Liver (tissue), 3 donors: ENCODE measurements at regions not wholly inside any gene's neighbourhood (a gene's known extent, or its start where the extent isn't known, plus 50 kb on each side); places are given as distances from the start of the nearest gene placed in this dataset.

Experiments used
- ATF3 ChIP-seq: IDR thresholded peaks from 2 replicates; pipeline ENCODE4 v1.6.1; 2016; ENCODE audit warnings: antibody characterized with exemption
- CTCF ChIP-seq: fragments of 150-350 bp; IDR thresholded peaks from 2 replicates; pipeline ENCODE4 v1.5.1; 2017; ENCODE audit warnings: improper control_type of control experiment, low read depth, low read length; ENCODE audit not compliant: missing input control
- FOXA1 ChIP-seq: IDR thresholded peaks from 2 replicates; pipeline ENCODE4 v1.6.1; 2016; ENCODE audit warnings: antibody characterized with exemption
- FOXA2 ChIP-seq: IDR thresholded peaks from 2 replicates; pipeline ENCODE4 v1.6.1; 2016; ENCODE audit warnings: antibody characterized with exemption
- GABPA ChIP-seq, 2 donors: IDR thresholded peaks in 1 of 2; conservative IDR thresholded peaks in 1 of 2; 2 replicates each; pipeline ENCODE4 v1.6.1; 2016; ENCODE audit warnings: antibody characterized with exemption in 2 of 2, mild to moderate bottlenecking in 1 of 2, moderate library complexity in 1 of 2
- JUND ChIP-seq, 2 donors: IDR thresholded peaks; 2 replicates each; pipeline ENCODE4 v1.6.1; 2016; ENCODE audit warnings: antibody characterized with exemption in 2 of 2
- MAX ChIP-seq: IDR thresholded peaks from 2 replicates; pipeline ENCODE4 v1.6.1; 2016; ENCODE audit warnings: antibody characterized with exemption
- NR2F2 ChIP-seq: IDR thresholded peaks from 2 replicates; pipeline ENCODE4 v1.6.1; 2016; ENCODE audit warnings: antibody characterized with exemption
- RAD21 ChIP-seq, 2 donors: IDR thresholded peaks; 2 replicates each; pipeline ENCODE4 v1.6.1; 2016; ENCODE audit warnings: antibody characterized with exemption in 2 of 2, mild to moderate bottlenecking in 2 of 2
- REST ChIP-seq: IDR thresholded peaks from 2 replicates; pipeline ENCODE4 v1.6.1; 2016; ENCODE audit warnings: antibody characterized with exemption, mild to moderate bottlenecking
- SP1 ChIP-seq: IDR thresholded peaks from 2 replicates; pipeline ENCODE4 v1.6.1; 2018; ENCODE audit warnings: antibody characterized with exemption, mild to moderate bottlenecking
- TAF1 ChIP-seq: conservative IDR thresholded peaks from 2 replicates; pipeline ENCODE4 v1.6.1; 2016; ENCODE audit warnings: antibody characterized with exemption, mild to moderate bottlenecking
- YY1 ChIP-seq: IDR thresholded peaks from 2 replicates; pipeline ENCODE4 v1.6.1; 2016; ENCODE audit warnings: antibody characterized with exemption, mild to moderate bottlenecking
- ZBTB33 ChIP-seq: IDR thresholded peaks from 2 replicates; pipeline ENCODE4 v1.6.1; 2016; ENCODE audit warnings: antibody characterized with exemption
- donor health status: healthy.
- donor health status: healthy.

DNA sequence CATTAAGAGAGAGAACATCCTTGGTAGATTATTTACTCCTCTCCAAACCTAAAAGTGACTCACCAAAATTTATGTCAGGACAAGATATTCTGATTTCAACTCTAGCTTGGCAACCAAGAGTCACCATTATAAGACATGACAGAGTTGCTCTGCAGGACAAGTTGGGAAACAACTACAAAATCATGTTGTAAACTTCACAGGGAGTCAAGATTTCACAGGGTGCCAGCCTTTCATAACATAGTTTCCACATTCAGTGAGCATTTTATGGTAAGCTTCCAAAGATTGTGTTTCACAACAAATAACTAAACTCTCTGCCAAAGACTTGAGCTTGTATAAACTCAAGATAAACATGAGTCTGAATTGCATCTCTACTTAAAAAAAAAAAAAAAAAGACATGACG is 121.0 kb upstream of the DIAPH2 start:
- TF ChIP-seq MAX, result no peak
- no peak for TF ChIP-seq CTCF
- no peak for TF ChIP-seq FOXA2
- TF ChIP-seq REST, result no peak
- peak; percentile 32 for TF ChIP-seq YY1
- TF ChIP-seq ATF3, result no peak
- peak in 1 of 2 donors; percentile 29 for TF ChIP-seq JUND (IDR thresholded peaks at IDR 0.05)
- TF ChIP-seq ZBTB33, result peak; percentile 21
- TF ChIP-seq RAD21 (IDR thresholded peaks at IDR 0.05), result peak; percentile 9 to 29
- TF ChIP-seq SP1, result no peak
- TF ChIP-seq FOXA1, result no peak
- no peak for TF ChIP-seq GABPA (IDR thresholded peaks at IDR 0.05 in 1 of 2, conservative IDR thresholded peaks at IDR 0.05 in 1 of 2)
- no peak for TF ChIP-seq TAF1
- TF ChIP-seq NR2F2, result no peak
